M059J (cell line): ENCODE measurements at regions not wholly inside any gene's neighbourhood (a gene's known extent, or its start where the extent isn't known, plus 50 kb on each side); places are given as distances from the start of the nearest gene placed in this dataset.

Experiments
- DNase-seq: peaks from one replicate; pipeline ENCODE4 v3.0.0-alpha.2; 2012; ENCODE audit warnings: low read depth

GRCh38 chr2:215717501-215718381, 281.9 kb upstream of the FN1 start:
- DNase-seq = no peak

GRCh38 chr2:215716956-215717355, 281.1 kb upstream of the FN1 start:
- DNase-seq = no peak

GRCh38 chr2:215712871-215713790, 277.3 kb upstream of the FN1 start:
- peak; percentile 63 for DNase-seq

- DNase-seq = no peak
Measured at GRCh38 chr2:215712219-215712868, 276.5 kb upstream of the FN1 start.

GRCh38 chr2:215711471-215712034, 275.7 kb upstream of the FN1 start:
- peak; percentile 90 for DNase-seq

- DNase-seq = no peak
Measured at GRCh38 chr2:215707608-215708007, 271.7 kb upstream of the FN1 start.

- no peak for DNase-seq
Measured at GRCh38 chr2:215705771-215706361, 270.0 kb upstream of the FN1 start.

- DNase-seq = no peak
Measured at GRCh38 chr2:215705281-215705680, 269.4 kb upstream of the FN1 start.

GRCh38 chr2:215702116-215702902, 266.4 kb upstream of the FN1 start:
- no peak for DNase-seq

GRCh38 chr2:215699700-215700538, 264.1 kb upstream of the FN1 start:
- DNase-seq = no peak

- DNase-seq = no peak
Measured at GRCh38 chr2:215699018-215699417, 263.1 kb upstream of the FN1 start.

GRCh38 chr2:215698566-215698965, 262.7 kb upstream of the FN1 start:
- peak; percentile 98 for DNase-seq

- no peak for DNase-seq
Measured at GRCh38 chr2:215697496-215697895, 261.6 kb upstream of the FN1 start.

- DNase-seq = no peak
Measured at GRCh38 chr2:215697003-215697402, 261.1 kb upstream of the FN1 start.

- no peak for DNase-seq
Measured at GRCh38 chr2:215695861-215696260, 260.0 kb upstream of the FN1 start.

- DNase-seq = no peak
Measured at GRCh38 chr2:215693999-215694580, 258.2 kb upstream of the FN1 start.

- DNase-seq = peak; percentile 84
Measured at GRCh38 chr2:215693193-215693998, 257.5 kb upstream of the FN1 start.

- DNase-seq = peak; percentile 59
Measured at GRCh38 chr2:215692387-215693079, 256.7 kb upstream of the FN1 start.
